Inflammatory macrophage treated with lipopolysaccharide for 4 hours (primary cell): ENCODE measurements at regions not wholly inside any gene's neighbourhood (a gene's known extent, or its start where the extent isn't known, plus 50 kb on each side); places are given as distances from the start of the nearest gene placed in this dataset.

ENCODE experiments used
- DNase-seq: peaks from one replicate; pipeline ENCODE4 v3.0.0-alpha.2; 2020

GRCh38 chr2:217468042-217468830 is 534.6 kb downstream of the TNS1 start:
- DNase-seq = no peak

GRCh38 chr2:217467331-217467730 is 535.5 kb downstream of the TNS1 start:
- DNase-seq = no peak

- DNase-seq = no peak
These were observed 536.0 kb downstream of the TNS1 start for GRCh38 chr2:217466805-217467204.

GRCh38 chr2:217466104-217466503 is 536.7 kb downstream of the TNS1 start:
- no peak for DNase-seq

GRCh38 chr2:217465100-217465499 is 537.7 kb downstream of the TNS1 start:
- no peak for DNase-seq

- no peak for DNase-seq
These were observed 539.3 kb downstream of the TNS1 start for GRCh38 chr2:217463402-217464075.

- no peak for DNase-seq
These were observed 540.7 kb downstream of the TNS1 start for GRCh38 chr2:217462121-217462520.

GRCh38 chr2:217461674-217462073 is 541.1 kb downstream of the TNS1 start:
- DNase-seq = no peak

GRCh38 chr2:217459680-217460405 is 543.0 kb downstream of the TNS1 start:
- DNase-seq = no peak

- no peak for DNase-seq
These were observed 543.8 kb downstream of the TNS1 start for GRCh38 chr2:217459016-217459415.

- no peak for DNase-seq
These were observed 546.8 kb downstream of the TNS1 start for GRCh38 chr2:217456016-217456415.

- no peak for DNase-seq
These were observed 549.9 kb downstream of the TNS1 start for GRCh38 chr2:217452928-217453327.

- no peak for DNase-seq
These were observed 551.1 kb downstream of the TNS1 start for GRCh38 chr2:217451666-217452065.

- DNase-seq = no peak
These were observed 553.4 kb downstream of the TNS1 start for GRCh38 chr2:217449444-217449843.

GRCh38 chr2:217448860-217449259 is 553.9 kb downstream of the TNS1 start:
- no peak for DNase-seq

- no peak for DNase-seq
These were observed 557.1 kb downstream of the TNS1 start for GRCh38 chr2:217445723-217446122.

- no peak for DNase-seq
These were observed 557.9 kb downstream of the TNS1 start for GRCh38 chr2:217444932-217445331.

- DNase-seq = no peak
These were observed 558.3 kb downstream of the TNS1 start for GRCh38 chr2:217444509-217444908.

GRCh38 chr2:217443601-217444000 is 559.2 kb downstream of the TNS1 start:
- no peak for DNase-seq

GRCh38 chr2:217440000-217440399 is 562.8 kb downstream of the TNS1 start:
- no peak for DNase-seq

- DNase-seq = peak; percentile 19
These were observed 564.0 kb downstream of the TNS1 start for GRCh38 chr2:217438821-217439220.

- no peak for DNase-seq
These were observed 564.7 kb downstream of the TNS1 start for GRCh38 chr2:217438136-217438535.

- no peak for DNase-seq
These were observed 565.4 kb downstream of the TNS1 start for GRCh38 chr2:217437290-217437870.
